ENCODE measurements at regions not wholly inside any gene's neighbourhood (a gene's known extent, or its start where the extent isn't known, plus 50 kb on each side); places are given as distances from the start of the nearest gene placed in this dataset.

- no peak for DNase-seq
- TF ChIP-seq EP300 (IDR thresholded peaks at IDR 0.05; ENCODE audit: low read depth): no peak
- no peak for TF ChIP-seq POLR2AphosphoS5 (IDR thresholded peaks at IDR 0.05)
- TF ChIP-seq, protein P1, sequence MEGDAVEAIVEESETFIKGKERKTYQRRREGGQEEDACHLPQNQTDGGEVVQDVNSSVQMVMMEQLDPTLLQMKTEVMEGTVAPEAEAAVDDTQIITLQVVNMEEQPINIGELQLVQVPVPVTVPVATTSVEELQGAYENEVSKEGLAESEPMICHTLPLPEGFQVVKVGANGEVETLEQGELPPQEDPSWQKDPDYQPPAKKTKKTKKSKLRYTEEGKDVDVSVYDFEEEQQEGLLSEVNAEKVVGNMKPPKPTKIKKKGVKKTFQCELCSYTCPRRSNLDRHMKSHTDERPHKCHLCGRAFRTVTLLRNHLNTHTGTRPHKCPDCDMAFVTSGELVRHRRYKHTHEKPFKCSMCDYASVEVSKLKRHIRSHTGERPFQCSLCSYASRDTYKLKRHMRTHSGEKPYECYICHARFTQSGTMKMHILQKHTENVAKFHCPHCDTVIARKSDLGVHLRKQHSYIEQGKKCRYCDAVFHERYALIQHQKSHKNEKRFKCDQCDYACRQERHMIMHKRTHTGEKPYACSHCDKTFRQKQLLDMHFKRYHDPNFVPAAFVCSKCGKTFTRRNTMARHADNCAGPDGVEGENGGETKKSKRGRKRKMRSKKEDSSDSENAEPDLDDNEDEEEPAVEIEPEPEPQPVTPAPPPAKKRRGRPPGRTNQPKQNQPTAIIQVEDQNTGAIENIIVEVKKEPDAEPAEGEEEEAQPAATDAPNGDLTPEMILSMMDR (IDR thresholded peaks at IDR 0.05): no peak
- TF ChIP-seq POLR2A (IDR thresholded peaks at IDR 0.05): no peak
These were observed 59.8 kb upstream of the PLXNA2 start for GRCh38 chr1:208303743-208304712.

GRCh38 chr1:208308221-208308620 lies 64.0 kb upstream of the PLXNA2 start:
- WGBS, 2 donors (ENCODE audit: low coverage in 1 of 2): 70 to 89% methylated on average over 3 of the region's 3 CpGs
- no peak overlapping the region for H3K27ac ChIP-seq
- no peaks in the 10 kb centered on the region for H3K9me3 ChIP-seq
- H3K36me3 ChIP-seq: no peaks in the 10 kb centered on the region
- no peaks in the 10 kb centered on the region for H3K27me3 ChIP-seq
- no peak overlapping the region for H3K4me3 ChIP-seq
- no peak for TF ChIP-seq POLR2A (IDR thresholded peaks at IDR 0.05)
- H3K4me1 ChIP-seq: no peaks in the 10 kb centered on the region
- in situ Hi-C loops (cut with MboI; ENCODE audit: low pct_ligation_motif_present in 1 of 4, low pct_unique_long_range_greater_than_20kb in 1 of 4, low sequenced_read_pairs in 3 of 4): no loop called here
- intact Hi-C loops (cut with DNase I; ENCODE audit: low total_unique reads): no loop called here
- DNase-seq: no peak

More at GRCh38 chr1:208303743-208304712, 59.8 kb upstream of the PLXNA2 start:
- intact Hi-C loops (cut with DNase I; ENCODE audit: low total_unique reads) (no loop called here), in situ Hi-C loops (cut with MboI; ENCODE audit: low pct_ligation_motif_present in 1 of 4, low pct_unique_long_range_greater_than_20kb in 1 of 4, low sequenced_read_pairs in 3 of 4) (no loop called here)
- no peaks in the 10 kb centered on the region for H3K27me3 ChIP-seq
- no peaks in the 10 kb centered on the region for H3K36me3 ChIP-seq
- H3K4me1 ChIP-seq: peaks cover 0 to 1% (median 0%) of the 10 kb centered on the region in 4 donors
- H3K27ac ChIP-seq: no peak overlapping the region
- H3K4me3 ChIP-seq: no peak overlapping the region
- 78 to 80% methylated on average over 8 of the region's 8 CpGs for WGBS, 2 donors (ENCODE audit: low coverage in 1 of 2)
- no peaks in the 10 kb centered on the region for H3K9me3 ChIP-seq

DNA sequence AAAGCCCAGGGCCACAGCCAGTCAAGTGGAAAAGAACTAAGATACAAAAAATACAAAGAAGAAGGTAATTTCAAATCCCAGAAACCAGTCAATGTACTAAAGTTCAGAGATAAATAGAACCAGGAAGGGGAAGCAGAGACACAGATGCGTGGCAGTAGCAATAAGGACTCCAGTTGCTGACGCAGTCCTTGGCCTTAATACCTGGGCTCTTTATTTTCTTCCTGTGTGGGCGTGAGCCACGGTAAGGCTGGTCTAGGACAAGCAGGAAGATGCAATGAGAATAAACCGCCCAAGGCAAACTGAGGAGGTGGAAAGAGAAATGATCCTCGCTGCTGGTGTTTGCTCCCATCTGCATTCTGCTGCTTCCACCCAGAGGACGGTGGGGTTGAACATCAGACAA lies 65.6 kb upstream of the PLXNA2 start:
- H3K27me3 ChIP-seq: no peaks in the 10 kb centered on the region
- intact Hi-C loops (cut with DNase I; ENCODE audit: low total_unique reads) (loop anchor here (1.0 kb wide), 1 partner anchor 30 kb away; no protein-coding TSS in a partner anchor), in situ Hi-C loops (cut with MboI; ENCODE audit: low pct_ligation_motif_present in 1 of 4, low pct_unique_long_range_greater_than_20kb in 1 of 4, low sequenced_read_pairs in 3 of 4) (no loop called here)
- no peak overlapping the region for H3K4me3 ChIP-seq
- H3K36me3 ChIP-seq: no peaks in the 10 kb centered on the region
- no peak for TF ChIP-seq POLR2A (IDR thresholded peaks at IDR 0.05)
- TF ChIP-seq POLR2AphosphoS5 (IDR thresholded peaks at IDR 0.05): no peak
- TF ChIP-seq, protein P1 (IDR thresholded peaks at IDR 0.05): no peak
- TF ChIP-seq EP300 (IDR thresholded peaks at IDR 0.05; ENCODE audit: low read depth): no peak
- no peak overlapping the region for H3K27ac ChIP-seq
- 51 to 55% methylated on average over 5 to 7 of the region's 7 CpGs for WGBS, 2 donors (ENCODE audit: low coverage in 1 of 2)
- H3K4me1 ChIP-seq: no peaks in the 10 kb centered on the region
- peak; percentile 14 for DNase-seq
- H3K9me3 ChIP-seq: no peaks in the 10 kb centered on the region

GRCh38 chr1:208312706-208313105 lies 68.5 kb upstream of the PLXNA2 start:
- Histone ChIP-seq H3K27ac (no peak overlapping the region), H3K27me3 (peaks cover 10% of the 10 kb centered on the region), H3K36me3 (no peaks in the 10 kb centered on the region), H3K9me3 (no peaks in the 10 kb centered on the region), H3K4me3 (no peak overlapping the region), H3K4me1 (no peaks in the 10 kb centered on the region)
- TF ChIP-seq POLR2AphosphoS5 (IDR thresholded peaks at IDR 0.05): no peak
- TF ChIP-seq POLR2A (IDR thresholded peaks at IDR 0.05): no peak
- TF ChIP-seq, protein P1 (IDR thresholded peaks at IDR 0.05): no peak
- TF ChIP-seq EP300 (IDR thresholded peaks at IDR 0.05; ENCODE audit: low read depth): no peak
- in situ Hi-C loops (cut with MboI; ENCODE audit: low pct_ligation_motif_present in 1 of 4, low pct_unique_long_range_greater_than_20kb in 1 of 4, low sequenced_read_pairs in 3 of 4): no loop called here
- DNase-seq: no peak
- intact Hi-C loops (cut with DNase I; ENCODE audit: low total_unique reads): no loop called here
